ENCODE measurements at regions not wholly inside any gene's neighbourhood (a gene's known extent, or its start where the extent isn't known, plus 50 kb on each side); places are given as distances from the start of the nearest gene placed in this dataset.

DNA sequence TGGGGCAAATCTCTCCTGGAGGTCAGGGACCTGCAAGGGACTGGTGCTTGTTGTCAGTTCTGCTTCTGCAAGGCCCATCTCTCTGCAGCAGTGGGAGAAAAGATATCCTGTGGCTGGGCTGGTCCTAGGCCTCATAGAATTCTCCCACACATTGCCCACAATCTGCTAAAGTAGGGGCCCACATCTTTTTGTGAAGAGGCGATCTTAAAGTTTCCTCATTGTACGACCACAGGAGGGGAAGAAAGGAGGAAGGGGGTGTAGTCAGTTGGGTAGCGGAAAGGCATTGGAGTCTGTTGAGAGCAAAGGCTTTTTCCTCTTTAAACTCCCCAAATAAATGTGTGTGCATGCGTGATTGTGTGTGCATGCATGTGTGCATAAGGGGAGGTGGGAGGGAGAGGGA, 145.3 kb downstream of the SLC4A3 start:
- TF ChIP-seq FOXA1 (IDR thresholded peaks at IDR 0.05) (no peak), SP1 (IDR thresholded peaks at IDR 0.05) (no peak)

Data from HEK293T (cell line).